ENCODE measurements at regions not wholly inside any gene's neighbourhood (a gene's known extent, or its start where the extent isn't known, plus 50 kb on each side); places are given as distances from the start of the nearest gene placed in this dataset.

DNA sequence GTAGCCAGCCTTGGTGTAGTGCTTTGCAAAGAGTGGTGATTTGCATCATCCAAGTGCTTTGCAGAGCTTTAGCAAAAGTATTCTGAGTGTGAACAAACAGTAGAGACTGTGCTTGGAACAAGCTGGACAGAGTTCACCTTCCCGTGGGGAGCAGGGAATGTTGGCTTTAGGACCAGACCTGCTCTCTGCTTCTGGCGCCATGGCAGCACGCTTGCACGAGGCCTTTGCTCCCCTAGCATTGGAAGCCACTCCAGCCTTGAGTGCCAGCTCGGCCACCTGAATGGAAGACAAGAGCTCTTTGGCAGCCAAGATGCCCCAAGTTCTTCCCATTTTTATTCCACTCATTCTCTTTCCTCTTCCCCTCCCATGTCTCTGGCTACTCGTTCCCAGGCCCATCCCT, 250.8 kb upstream of the OSR1 start:
- no peak for DNase-seq

DNA sequence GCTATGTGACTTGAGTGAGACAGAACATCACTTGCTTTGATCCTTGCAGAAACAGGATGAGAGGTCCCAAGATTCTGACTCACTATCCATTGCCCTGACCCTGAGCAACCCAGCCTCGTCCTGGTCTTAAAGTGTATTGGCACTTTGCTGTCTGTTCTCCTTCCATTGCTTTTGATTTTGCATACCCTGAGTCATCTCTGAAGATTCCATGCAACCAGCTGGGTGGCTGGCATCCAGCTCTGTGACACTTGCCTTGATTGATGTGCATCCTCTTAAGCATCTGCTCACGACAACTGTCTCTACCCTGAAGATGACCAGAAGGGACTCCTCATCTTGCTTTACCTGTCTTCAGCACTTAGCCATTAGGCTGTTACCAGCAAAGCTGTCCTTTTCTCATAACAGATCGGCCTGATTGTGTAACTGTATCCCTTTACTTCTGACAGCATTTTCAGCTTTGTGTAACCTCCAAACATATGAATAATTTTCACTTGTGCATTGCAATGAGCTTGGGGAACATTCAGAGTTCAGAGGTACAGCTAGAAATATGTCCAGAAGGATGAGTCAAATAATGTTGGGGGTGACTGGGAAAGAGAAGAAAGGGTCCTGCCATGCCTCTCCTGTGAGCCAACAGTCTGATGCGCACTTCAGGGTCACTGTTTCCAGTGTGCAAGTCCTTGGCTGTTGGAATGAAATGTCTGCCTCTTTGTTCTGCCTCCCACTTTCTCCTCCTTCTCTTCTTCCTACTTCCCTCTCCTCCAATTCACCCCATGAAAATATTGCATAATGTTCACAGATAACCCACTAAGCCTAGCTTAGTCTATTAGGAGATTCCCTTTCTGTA, 249.7 kb upstream of the OSR1 start:
- DNase-seq, result no peak

DNA sequence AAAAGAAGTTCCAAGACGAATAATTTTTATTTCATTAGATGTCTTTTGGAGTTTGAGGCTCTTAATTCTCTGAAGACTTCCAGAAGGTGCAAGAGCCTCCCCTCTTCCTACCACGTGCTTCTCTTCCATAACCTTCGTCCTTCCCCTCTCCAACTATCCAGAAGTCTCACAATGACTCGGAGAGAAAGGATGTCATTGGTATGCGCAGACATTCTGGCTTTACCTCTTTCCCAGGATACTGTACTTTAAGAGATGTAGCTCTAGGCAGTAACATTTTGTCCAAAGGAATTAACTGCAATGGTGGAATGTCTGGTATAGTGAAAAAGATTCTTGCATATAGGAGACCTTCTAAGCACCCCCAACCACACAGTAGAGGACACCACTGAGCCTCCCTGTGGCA, 249.0 kb upstream of the OSR1 start:
- no peak for DNase-seq

DNA sequence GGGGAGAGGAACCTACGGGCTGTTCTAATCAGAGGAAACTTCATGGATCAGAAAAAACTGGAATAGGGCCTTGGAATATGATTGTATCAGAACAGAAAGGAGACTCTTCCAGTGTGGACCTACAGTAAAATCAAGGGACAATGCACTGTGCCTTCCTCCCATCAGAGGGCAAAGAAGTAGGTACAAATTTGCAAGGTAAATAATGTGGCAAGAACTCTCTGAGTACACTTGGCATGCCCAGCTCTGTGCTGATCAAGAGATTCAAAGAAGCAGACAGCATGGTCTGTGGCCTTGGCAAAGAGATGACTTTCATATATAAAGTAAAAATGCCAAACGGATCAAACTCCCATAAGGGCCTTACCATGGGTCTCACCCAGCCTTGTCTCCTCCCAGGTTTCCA, 242.6 kb upstream of the OSR1 start:
- no peak for DNase-seq

DNA sequence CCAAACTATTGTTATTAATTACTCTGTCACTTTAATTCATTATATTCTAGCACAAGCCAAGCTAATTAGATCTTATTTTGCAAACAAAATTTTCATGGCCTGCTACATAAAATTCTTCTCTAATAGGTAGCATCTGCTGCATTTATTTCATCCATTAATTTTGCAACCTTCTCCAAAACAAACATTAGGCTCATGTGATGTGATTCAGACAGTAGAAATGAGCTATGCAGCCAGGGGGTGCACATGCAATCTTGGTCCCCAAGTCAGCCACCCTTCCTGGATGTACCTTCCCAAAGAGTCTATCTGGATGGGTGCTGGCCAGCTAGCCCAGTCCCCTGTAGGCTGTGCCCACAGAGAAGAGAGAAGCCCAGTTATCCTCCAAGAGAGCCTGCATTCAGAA, 242.1 kb upstream of the OSR1 start:
- no peak for DNase-seq

DNA sequence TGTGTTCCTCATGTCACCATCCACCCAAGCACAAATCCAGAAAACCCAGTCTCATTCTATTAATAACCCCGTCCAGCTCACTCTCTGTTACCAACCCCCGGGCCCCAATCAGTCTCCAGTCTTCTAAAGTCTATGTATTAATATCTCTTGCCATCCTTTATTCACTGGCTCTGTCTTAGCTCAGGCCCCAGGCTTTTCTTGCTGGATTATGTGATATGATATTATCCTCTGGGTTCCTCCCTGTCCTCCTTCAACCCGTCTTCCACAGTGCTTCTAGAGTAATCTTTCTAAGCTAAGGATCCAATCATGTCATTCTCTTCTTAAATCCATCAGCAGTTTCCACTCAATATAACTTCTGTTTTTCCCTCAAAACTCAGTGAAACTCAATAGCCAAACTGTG, 240.5 kb upstream of the OSR1 start:
- no peak for DNase-seq

DNA sequence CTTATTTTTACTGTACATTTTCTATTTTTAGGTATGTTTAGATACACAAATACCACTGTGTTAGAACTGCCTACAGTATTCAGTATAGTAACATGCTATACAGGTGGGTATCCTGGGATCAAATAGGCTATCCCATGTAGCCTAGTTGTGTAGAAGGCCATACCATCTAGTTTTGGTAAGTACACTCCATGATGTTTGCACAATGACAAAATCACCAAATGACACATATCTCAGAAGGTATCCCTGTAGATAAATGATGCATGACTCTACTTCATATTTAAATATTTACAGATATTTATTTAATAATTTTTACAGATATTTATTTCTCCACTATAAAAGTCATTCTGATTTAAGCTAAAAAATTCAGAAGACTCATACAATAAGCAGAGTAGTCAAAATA, 233.8 kb upstream of the OSR1 start:
- no peak for DNase-seq

DNA sequence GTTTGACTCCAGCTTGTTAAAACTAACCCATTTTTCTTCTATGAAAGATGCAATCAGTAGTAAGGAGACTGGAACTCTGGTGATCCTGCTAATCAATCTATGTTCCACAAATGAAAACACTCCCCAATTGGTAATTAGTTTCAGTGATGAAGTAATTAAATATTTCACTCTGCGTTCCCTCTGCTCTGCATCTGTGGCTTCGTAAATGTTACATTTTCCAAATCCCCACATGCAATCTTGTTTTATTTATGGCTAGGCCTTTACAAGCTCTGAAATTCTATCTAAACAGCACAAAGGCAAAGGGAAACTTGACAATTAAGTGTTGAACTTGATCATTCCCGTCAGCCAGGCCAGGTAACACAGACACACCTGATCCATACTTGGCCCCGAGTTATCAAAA, 231.4 kb upstream of the OSR1 start:
- DNase-seq, result no peak

DNA sequence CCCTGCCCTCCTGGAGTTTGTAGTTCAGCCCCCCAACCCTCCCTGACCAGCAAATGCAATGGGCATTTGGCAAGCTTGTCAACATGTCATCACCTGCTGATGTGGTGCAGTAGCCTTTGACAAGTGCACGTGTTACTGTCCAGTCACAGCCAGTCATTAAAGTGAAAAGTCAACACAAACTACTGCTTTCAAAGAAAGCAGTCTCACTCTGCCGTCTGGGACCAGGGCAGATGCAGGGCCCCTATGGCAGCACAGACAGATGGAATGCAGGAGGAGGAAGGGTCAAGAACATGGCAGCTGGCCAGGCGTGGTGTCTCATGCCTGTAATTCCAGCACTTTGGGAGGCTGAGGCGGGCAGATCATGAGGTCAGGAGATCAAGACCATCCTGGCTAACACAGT, 222.4 kb upstream of the OSR1 start:
- DNase-seq, result no peak

DNA sequence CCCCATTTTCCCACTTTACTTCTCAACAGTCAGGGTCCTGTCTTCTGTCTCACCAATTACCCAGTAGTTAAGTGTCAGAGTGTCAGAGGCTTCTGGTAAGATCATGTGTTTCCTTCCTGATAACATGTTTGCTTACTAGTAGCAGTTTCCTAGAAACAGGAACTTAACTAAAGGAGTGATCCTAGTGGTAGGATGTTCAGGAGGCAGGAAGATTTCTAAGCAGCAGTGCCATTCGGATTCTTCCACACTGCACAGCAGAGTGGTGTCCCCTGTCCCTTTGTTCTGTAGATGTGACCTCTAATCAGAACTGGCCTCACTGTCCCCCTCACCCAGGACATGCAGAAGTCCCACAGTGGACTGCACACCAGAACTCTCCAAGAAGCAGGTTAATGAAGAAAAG, 221.8 kb upstream of the OSR1 start:
- DNase-seq, result no peak

DNA sequence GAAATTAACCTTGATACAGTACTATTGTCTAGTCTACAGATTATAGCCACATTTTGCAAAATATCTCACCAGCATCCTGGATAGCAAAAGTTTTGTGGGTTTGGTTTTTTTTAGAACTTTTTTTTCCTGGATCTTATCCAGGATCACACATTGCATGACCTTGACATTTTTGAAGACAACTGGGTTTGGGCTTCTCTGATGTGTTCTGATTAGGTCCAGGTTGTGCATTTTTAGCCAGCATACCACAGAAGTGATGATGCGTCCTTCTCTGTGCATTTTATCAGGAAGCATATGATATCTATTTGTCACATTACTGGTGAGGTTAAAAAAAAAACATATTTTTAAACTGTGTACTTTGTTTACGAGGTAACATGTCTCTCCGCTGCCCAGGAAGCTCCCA, 221.0 kb upstream of the OSR1 start:
- no peak for DNase-seq

DNA sequence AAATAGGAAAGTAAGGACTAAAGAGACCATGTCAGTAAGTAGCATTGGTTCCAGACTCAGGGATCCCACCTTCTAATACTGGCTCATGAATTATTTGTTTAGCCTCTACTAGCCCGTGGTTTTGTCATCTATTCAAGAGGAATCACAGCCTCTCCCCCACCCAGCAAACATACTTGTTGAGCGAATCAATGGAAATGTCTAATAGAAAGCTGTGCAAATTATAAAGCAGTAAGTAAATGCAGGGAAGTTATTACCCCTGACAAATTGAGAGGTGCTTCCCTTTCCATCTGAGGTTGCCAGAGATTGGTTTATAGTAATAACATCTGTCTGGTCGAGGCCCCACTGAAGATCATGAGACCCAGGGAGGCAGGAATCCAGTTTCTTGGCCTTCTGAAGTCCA, 219.3 kb upstream of the OSR1 start:
- no peak for DNase-seq

DNA sequence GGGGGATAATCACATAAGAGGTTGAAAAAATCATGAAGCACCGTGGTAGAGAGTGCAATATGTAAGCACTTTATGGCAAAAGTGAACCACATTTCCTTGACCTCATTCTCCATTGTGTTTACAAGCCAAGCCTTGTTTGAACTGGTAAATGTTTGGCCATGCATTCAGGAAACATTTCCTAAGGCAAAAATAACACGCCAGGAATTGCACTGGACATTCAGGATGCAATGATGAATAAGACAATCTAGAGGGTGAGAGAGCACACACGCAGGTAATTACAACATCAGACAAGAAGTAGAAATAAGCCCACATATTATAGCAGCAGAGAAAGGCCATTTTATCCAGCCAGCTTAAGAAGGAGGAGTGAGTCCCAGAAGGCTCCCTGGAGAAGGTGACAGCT, 218.0 kb upstream of the OSR1 start:
- DNase-seq, result no peak

DNA sequence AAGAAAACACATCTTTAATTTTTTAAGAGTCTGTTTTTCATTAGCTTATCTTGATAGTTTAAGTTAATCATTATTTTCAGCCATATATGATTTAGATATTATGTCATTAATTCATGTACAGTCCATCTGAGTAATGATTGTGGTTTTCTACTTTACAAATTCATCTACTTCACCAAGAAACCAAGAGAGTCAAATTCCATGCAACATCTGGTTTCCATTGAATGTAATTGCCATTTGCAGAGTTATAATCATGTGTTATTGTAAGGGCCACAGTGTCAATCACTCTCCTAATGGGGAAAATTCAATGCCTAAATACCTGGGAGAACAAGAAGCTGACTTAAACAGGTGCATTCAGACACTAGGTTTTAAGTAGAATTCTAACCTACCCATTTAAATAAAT, 217.2 kb upstream of the OSR1 start:
- no peak for DNase-seq

DNA sequence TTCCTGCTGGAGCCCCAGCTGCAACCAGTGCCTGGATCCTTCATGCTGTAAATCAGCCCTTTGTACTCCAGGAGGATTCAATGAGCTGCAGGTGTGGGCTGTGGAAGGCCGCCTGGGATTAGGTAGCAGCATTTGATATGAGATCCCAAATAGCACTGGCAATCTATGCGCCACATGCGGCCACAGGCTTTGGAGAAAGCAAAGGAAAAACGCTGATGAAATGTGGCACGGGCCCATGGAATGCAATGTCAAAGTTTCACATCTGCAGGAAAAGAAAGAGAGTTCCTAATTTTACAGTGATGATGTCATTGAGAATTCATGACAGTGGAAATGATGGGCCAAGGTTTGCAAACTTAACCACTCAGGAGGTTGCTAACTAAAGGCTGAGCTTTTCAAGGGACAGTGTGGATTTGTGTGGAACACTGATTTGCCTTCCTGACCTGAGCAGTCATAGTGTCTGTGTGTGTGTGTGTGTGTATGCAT, 216.4 kb upstream of the OSR1 start:
- DNase-seq, result no peak

DNA sequence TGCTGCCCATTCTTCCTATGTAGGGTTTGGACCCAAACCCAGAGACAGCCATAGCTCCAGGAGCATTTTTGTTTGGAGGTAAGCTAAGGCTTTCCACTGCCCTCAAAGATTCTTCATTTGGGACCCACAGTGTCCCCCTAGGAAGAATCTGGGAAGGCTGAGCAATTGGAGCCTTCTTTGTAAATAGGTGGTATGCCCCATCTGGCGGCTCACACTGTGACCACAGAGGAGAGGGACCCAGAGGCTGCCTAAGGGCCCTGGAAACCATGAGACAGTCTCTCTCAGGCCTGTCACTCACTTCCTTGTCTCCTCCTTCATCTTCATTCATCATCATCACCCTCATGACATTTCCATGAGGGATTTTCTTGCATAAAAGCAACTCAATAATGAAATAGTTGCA, 215.4 kb upstream of the OSR1 start:
- no peak for DNase-seq

DNA sequence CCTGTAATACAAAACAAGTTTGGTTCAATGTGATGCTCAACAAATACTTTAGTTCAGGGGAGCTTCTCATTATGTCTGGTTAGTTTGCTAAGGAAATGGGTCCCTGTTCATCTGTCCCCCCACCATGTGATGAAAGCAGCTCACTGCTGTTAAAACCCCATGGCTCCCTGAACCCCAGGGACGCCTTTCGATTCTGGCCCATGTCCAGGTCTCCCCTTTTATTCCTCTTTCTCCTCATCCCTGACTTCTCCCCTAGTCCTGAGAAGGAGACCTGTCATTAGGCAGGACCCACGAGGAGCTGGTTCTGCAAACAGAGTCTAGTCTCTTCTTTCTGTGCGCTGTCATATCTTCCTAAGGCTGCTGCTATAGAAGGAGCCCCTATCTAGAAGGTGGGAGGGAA, 213.3 kb upstream of the OSR1 start:
- no peak for DNase-seq

DNA sequence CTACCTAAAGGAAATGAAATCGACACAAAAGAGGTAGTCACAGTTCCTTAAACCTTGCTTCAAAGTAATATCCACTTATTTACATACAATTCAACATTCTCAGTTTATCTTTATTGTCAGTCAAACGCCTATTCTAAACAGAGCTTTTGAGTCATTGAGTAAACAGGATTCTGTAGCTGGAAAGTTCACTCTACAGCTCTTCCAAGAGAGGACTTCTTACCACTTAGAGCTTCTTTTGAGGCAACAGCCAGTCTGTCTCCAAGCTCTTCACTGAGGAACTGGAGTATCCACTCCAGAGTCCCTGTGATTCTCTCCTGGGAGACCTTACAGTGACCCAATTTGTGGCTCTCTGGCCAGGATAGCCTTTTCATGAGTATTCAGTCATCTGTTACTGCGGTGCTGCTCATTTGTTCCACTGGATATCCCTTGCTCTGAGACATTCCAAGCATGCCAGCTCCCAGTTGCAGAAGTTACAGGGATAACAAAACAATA, 210.9 kb upstream of the OSR1 start:
- DNase-seq, result no peak

DNA sequence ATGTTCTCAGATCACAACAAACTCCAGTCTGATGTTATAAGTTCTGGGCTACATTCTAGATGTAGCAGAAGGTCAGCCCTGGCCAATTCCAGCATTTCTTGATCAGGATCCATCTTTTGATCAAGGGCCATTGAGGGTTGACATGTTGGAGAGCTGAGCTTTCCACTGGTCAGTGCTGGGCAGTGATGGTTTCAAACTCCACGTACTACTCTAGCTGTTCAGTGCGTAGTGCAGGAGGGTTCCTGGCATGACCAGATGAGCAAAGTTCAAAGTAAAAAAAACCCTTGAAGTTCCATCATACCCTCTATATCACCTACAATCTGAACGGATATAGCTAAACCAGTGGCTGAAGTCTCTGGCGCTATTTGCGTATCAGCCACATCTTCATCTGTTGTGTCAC, 210.4 kb upstream of the OSR1 start:
- DNase-seq, result no peak

DNA sequence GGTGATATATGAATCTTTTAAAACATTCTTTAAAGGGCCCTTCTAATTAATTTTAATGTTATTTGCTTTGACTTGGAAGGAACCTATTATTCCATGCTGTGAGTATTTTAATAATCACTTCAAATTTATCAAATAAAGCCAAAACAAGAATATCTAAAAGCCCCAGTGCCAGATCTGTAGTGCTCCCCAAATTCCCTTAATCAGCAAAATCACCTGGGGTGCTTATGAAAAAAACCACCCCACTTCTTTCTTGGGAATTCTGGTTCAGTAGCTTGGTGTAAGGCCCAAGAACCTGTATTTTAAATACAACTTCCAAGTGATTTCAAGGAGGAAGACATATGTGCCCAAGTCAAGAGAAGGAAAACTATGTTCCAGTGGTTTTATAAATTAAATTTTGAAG, 202.4 kb upstream of the OSR1 start:
- no peak for DNase-seq

DNA sequence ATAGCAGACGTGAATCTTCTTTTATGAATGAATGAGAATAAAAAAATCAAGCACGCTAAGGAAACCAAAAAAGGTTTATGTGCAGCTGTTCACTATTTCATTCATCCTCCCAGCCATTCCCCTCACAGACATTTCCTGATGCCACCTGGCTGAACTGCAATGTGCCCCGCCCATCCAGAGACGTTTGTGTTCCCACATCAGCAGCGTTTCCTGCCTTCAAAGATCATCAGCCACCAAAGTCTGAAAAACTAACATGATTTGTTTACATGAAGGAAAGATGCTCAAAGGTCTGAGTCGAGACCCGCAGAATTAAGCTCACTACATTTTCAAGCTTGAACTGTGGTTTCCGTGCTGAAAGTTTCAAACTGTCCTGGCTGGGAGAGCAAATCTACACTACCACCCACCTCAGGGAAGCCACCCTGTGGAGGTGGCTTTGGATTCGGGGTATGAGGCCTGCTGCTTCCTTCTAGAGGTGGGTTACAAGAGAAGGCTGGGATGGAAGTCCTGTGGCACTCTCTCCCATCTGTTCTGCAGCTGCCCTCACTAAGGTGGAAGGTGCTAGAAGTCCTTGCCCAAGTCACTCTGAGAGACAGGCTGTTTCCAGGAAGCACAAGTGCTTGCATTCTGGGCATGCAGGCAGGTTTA, 201.3 kb upstream of the OSR1 start:
- DNase-seq, result no peak

DNA sequence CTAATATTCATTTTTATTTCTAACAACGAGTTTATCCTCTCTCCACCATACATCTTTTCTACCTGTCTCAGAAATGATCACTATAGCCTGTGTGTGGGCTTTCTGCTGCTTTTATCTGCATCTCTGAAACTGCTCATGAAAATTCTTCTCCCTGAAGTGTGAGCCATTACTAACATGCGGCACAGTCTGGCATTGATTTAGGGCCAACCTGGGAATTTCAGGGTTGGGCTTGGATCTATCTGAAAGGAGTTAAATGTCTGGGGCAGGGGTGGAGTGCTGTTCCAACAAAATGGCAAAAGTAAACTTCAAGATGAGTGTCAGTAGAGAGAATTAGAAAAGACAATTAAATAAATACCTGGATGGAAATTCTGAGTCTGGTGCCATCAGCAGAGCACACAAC, 198.2 kb upstream of the OSR1 start:
- no peak for DNase-seq

DNA sequence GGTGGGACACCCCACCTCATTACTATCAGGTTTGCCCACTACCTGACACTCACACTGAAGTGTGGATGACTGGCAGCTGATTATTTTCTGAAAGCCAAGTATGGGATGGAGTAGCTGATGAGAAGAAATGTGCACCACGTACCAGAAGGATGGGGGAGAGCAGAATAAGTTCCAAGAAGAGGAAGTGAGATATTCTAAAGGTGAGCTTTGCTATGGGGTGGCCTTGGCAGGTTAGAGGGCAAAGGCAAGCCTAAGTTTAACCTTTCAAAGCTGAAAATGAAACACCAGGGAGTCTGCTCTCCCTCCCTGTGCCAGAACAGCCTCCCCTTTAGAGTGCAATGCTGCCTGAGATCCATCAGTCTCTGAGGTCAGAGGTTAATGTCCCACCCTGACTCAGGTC, 196.1 kb upstream of the OSR1 start:
- DNase-seq, result no peak

Data from hypothalamus (tissue), 51 donors.